ENCODE measurements at regions not wholly inside any gene's neighbourhood (a gene's known extent, or its start where the extent isn't known, plus 50 kb on each side); places are given as distances from the start of the nearest gene placed in this dataset.
A peak's percentile ranks its signal among the peaks of the same experiment; 100 is the strongest.

- no peak for TF ChIP-seq CTCF (conservative IDR thresholded peaks at IDR 0.05)
- Mint-ChIP-seq H3K27ac (peak overlapping the region in 2 of 3 experiments; percentile 26 to 38; a peak in 1 of 7 replicates), H3K4me1 (peaks cover 10 to 14% of the 10 kb centered on the region in 2 experiments), H3K27me3 (ENCODE audit: low read depth) (no peaks in the 10 kb centered on the region), H3K36me3 (ENCODE audit: insufficient read depth in 1 of 3, low read depth in 3 of 3) (no peaks in the 10 kb centered on the region), H3K9me3 (no peaks in the 10 kb centered on the region), H3K4me3 (no peak overlapping the region)
- H4K8ac ChIP-seq (replicated peaks; ENCODE audit: insufficient read length, low read depth, low read length): no peak overlapping the region
- H3K79me1 ChIP-seq (ENCODE audit: insufficient read depth, low read depth, low read length, poor library complexity, severe bottlenecking): no peaks in the 10 kb centered on the region
- DNase-seq: no peak
- H2AK5ac ChIP-seq (ENCODE audit: insufficient read length, low read length): no peak overlapping the region
- no peak overlapping the region for H3K9ac ChIP-seq (ENCODE audit: extremely low read depth, insufficient read length, low read length)
- H4K20me1 ChIP-seq (ENCODE audit: control insufficient read depth, insufficient read depth, insufficient read length): no peaks in the 10 kb centered on the region
- H3K4me2 ChIP-seq (ENCODE audit: insufficient read depth, insufficient read length, low read length): no peak overlapping the region
- no peak overlapping the region for H2AFZ ChIP-seq (ENCODE audit: low read length)
- no peak overlapping the region for H2BK5ac ChIP-seq (ENCODE audit: insufficient read length, low read length)
- no peak overlapping the region for H3K23ac ChIP-seq (ENCODE audit: insufficient read length, low read depth, low read length)
- no peak overlapping the region for H3K14ac ChIP-seq (ENCODE audit: insufficient read depth, low read length)
- no peak overlapping the region for H4K5ac ChIP-seq (ENCODE audit: insufficient read length, low read depth, low read length)
- no CpG with 5 or more reads among the region's 8 CpGs for WGBS (ENCODE audit: extremely low coverage, insufficient read length, low lambda C conversion rate)
- no peak overlapping the region for H2BK120ac ChIP-seq (ENCODE audit: low read depth, low read length, poor library complexity, severe bottlenecking)
- H3K23me2 ChIP-seq (ENCODE audit: insufficient read length, low read depth, low read length, poor library complexity, severe bottlenecking): no peaks in the 10 kb centered on the region
- no peaks in the 10 kb centered on the region for H3K27me3 ChIP-seq (ENCODE audit: insufficient read depth, low read length)
- no peaks in the 10 kb centered on the region for H3K79me2 ChIP-seq (ENCODE audit: insufficient read depth, low read length)
- no peak overlapping the region for H3K27ac ChIP-seq (ENCODE audit: insufficient read length, low read depth, low read length)
- no peak overlapping the region for H3K4ac ChIP-seq (ENCODE audit: low read depth, low read length)
- H3K4me1 ChIP-seq (ENCODE audit: insufficient read depth, low read length): 0 out of 2 replicates have a peak, but pooled peaks cover 3% of the 10 kb centered on the region
- H4K91ac ChIP-seq (ENCODE audit: insufficient read length, low read depth, low read length): no peak overlapping the region
- no peak overlapping the region for H2BK20ac ChIP-seq (ENCODE audit: low read depth, low read length, poor library complexity, severe bottlenecking)
- no peak overlapping the region for H3K56ac ChIP-seq (ENCODE audit: insufficient read length, low read depth, low read length)
- no peak overlapping the region for H3K18ac ChIP-seq (ENCODE audit: insufficient read length, low read depth, low read length)
- no peak overlapping the region for H2BK12ac ChIP-seq (ENCODE audit: insufficient read length, low read depth, low read length)
- no peak overlapping the region for H2BK15ac ChIP-seq (ENCODE audit: low read depth, low read length)
- no peak overlapping the region for H3T11ph ChIP-seq (ENCODE audit: low read length)
- H3K9me3 ChIP-seq (ENCODE audit: control insufficient read depth, low read depth, low read length): no peaks in the 10 kb centered on the region
These were observed 161.3 kb downstream of the ZNF281 start for GRCh38 chr1:200248541-200248940.

Measured in H9 (cell line).